ENCODE measurements at regions not wholly inside any gene's neighbourhood (a gene's known extent, or its start where the extent isn't known, plus 50 kb on each side); places are given as distances from the start of the nearest gene placed in this dataset.

DNA sequence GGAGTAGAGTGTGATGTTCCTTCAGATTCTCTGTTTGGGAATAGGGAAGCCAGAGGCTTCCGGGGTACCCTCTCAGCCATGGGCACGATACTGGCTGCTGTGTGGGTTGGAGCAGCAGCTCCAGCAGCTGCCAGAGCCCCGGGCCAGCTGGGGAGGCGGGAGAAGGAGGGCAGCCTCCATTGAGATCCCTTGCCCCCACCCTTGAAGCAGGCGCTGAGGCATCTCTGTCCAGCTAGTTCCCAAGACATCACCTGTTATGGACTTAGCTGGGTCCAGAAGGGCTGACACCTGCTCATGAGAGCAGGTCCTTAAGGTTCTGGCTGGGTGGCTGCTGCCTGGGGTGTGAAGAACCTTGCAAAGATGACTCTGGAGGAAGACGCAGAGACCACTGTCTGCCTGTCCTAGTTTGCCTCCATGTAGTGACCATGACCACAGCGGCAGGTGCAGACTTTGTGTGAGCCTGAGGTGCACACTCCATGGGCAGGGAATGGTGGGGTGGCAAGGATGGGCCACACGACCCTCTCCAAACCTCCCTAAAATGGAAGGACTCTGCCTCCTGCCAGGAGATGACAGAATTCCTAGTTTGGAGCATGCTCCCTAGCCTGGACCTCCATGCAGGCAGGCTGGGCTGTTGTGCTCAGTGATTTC, 222.6 kb upstream of the C1orf174 start:
- no peaks in the 10 kb centered on the region for H3K4me1 Mint-ChIP-seq (ENCODE audit: low read depth)
- intact Hi-C loops (cut with micrococcal nuclease): no loop called here
- H3K4me3 Mint-ChIP-seq: no peak overlapping the region
- no peak overlapping the region for H3K27ac Mint-ChIP-seq
- DNase-seq (ENCODE audit: low spot score): no peak
- H3K27me3 Mint-ChIP-seq (ENCODE audit: insufficient read depth): no peaks in the 10 kb centered on the region
- H3K36me3 Mint-ChIP-seq (ENCODE audit: low read depth): no peaks in the 10 kb centered on the region
- H3K9me3 Mint-ChIP-seq: no peaks in the 10 kb centered on the region

GRCh38 chr1:4124631-4125145, 224.6 kb upstream of the C1orf174 start:
- DNase-seq (ENCODE audit: low spot score): no peak
- no peaks in the 10 kb centered on the region for H3K4me1 Mint-ChIP-seq (ENCODE audit: low read depth)
- H3K27me3 Mint-ChIP-seq (ENCODE audit: insufficient read depth): no peaks in the 10 kb centered on the region
- H3K27ac Mint-ChIP-seq: no peak overlapping the region
- no peak overlapping the region for H3K4me3 Mint-ChIP-seq
- H3K36me3 Mint-ChIP-seq (ENCODE audit: low read depth): no peaks in the 10 kb centered on the region
- intact Hi-C loops (cut with micrococcal nuclease): no loop called here
- H3K9me3 Mint-ChIP-seq: no peaks in the 10 kb centered on the region

GRCh38 chr1:4126251-4126650, 226.2 kb upstream of the C1orf174 start:
- Mint-ChIP-seq H3K4me1 (ENCODE audit: low read depth) (no peaks in the 10 kb centered on the region), H3K27me3 (ENCODE audit: insufficient read depth) (no peaks in the 10 kb centered on the region), H3K9me3 (no peaks in the 10 kb centered on the region), H3K27ac (no peak overlapping the region), H3K36me3 (ENCODE audit: low read depth) (no peaks in the 10 kb centered on the region), H3K4me3 (no peak overlapping the region)
- DNase-seq (ENCODE audit: low spot score): no peak
- intact Hi-C loops (cut with micrococcal nuclease): no loop called here

GRCh38 chr1:4126731-4127591, 226.9 kb upstream of the C1orf174 start:
- DNase-seq (ENCODE audit: low spot score): no peak
- H3K27me3 Mint-ChIP-seq (ENCODE audit: insufficient read depth): no peaks in the 10 kb centered on the region
- H3K4me1 Mint-ChIP-seq (ENCODE audit: low read depth): no peaks in the 10 kb centered on the region
- H3K4me3 Mint-ChIP-seq: no peak overlapping the region
- H3K27ac Mint-ChIP-seq: no peak overlapping the region
- H3K9me3 Mint-ChIP-seq: no peaks in the 10 kb centered on the region
- no peaks in the 10 kb centered on the region for H3K36me3 Mint-ChIP-seq (ENCODE audit: low read depth)
- intact Hi-C loops (cut with micrococcal nuclease): no loop called here

DNA sequence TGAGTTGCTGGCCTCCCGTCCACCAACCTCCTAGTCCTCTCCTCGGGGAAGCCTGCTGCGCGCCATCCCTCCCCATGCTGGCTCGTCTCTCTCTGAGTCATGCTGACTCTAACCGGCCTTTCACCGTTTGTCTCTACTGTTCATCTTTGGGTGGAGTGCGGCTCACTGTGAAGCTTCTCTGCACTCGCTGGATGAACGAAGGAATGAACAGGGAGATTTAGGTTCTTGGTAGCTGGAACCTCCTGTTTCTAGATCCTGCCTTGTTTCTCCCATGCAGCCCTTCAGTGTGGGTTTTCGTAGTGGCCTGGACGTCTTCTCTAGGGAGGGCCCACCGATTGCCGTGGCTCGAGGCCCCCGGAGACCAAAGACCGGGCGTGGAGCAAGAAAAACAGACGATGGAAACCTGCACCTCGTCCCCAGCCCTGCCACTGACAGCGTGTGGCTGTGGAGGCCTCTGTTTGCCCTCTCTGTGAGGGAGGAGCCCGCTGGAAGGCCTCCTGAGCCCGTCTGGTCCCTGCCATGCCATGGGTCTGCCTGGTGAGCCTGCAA, 227.6 kb upstream of the C1orf174 start:
- DNase-seq (ENCODE audit: low spot score): no peak
- intact Hi-C loops (cut with micrococcal nuclease): no loop called here
- no peak overlapping the region for H3K4me3 Mint-ChIP-seq
- no peaks in the 10 kb centered on the region for H3K27me3 Mint-ChIP-seq (ENCODE audit: insufficient read depth)
- H3K36me3 Mint-ChIP-seq (ENCODE audit: low read depth): no peaks in the 10 kb centered on the region
- H3K4me1 Mint-ChIP-seq (ENCODE audit: low read depth): no peaks in the 10 kb centered on the region
- no peak overlapping the region for H3K27ac Mint-ChIP-seq
- no peaks in the 10 kb centered on the region for H3K9me3 Mint-ChIP-seq

DNA sequence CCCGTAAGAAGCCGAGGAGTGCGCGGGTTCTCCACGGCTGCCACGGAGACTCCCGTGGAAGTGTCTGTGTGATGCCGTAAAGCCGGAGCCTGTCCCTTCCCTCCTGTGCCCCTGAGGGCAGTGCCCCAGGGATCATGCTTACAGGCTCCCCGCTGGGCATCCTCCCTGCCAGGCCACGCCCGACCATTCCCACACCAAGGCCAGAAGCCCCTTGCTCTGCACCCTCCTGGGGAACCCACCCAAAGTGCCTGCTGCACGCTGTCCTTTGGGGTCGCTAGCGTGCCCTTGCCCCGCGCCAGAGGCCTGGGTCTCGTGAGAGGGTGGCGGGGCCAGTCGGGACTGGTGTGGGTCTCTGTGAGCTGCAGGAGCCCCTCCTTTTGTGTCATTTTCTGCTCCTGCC, 228.5 kb upstream of the C1orf174 start:
- DNase-seq (ENCODE audit: low spot score): no peak
- Mint-ChIP-seq H3K9me3 (no peaks in the 10 kb centered on the region), H3K36me3 (ENCODE audit: low read depth) (no peaks in the 10 kb centered on the region), H3K27me3 (ENCODE audit: insufficient read depth) (no peaks in the 10 kb centered on the region), H3K27ac (no peak overlapping the region), H3K4me1 (ENCODE audit: low read depth) (no peaks in the 10 kb centered on the region), H3K4me3 (no peak overlapping the region)
- intact Hi-C loops (cut with micrococcal nuclease): no loop called here

GRCh38 chr1:4129693-4130092, 229.6 kb upstream of the C1orf174 start:
- no peak overlapping the region for H3K27ac Mint-ChIP-seq
- H3K27me3 Mint-ChIP-seq (ENCODE audit: insufficient read depth): no peaks in the 10 kb centered on the region
- H3K9me3 Mint-ChIP-seq: no peaks in the 10 kb centered on the region
- no peaks in the 10 kb centered on the region for H3K4me1 Mint-ChIP-seq (ENCODE audit: low read depth)
- no peaks in the 10 kb centered on the region for H3K36me3 Mint-ChIP-seq (ENCODE audit: low read depth)
- intact Hi-C loops (cut with micrococcal nuclease): no loop called here
- no peak for DNase-seq (ENCODE audit: low spot score)
- no peak overlapping the region for H3K4me3 Mint-ChIP-seq

DNA sequence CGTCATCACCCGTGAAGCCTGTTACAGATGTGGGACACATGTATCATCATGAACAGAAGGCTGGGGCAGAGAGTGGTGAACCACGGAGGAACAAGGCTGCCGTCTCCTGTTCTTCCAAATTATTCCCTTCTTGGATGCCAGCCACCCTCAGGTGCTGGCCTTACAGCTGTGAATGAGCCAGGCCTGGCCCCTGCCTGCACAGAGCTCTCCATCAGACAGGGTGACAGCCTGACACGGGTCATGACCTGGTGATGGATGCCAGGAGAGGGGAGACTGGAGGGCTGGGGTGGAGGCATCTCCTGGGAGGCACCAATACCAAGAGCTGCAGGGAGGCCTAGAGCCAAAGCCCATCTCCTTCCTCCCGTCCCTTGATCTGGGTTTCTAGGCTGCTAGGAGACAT, 230.0 kb upstream of the C1orf174 start:
- Mint-ChIP-seq H3K4me1 (ENCODE audit: low read depth) (no peaks in the 10 kb centered on the region), H3K4me3 (no peak overlapping the region), H3K27ac (no peak overlapping the region), H3K9me3 (no peaks in the 10 kb centered on the region), H3K27me3 (ENCODE audit: insufficient read depth) (no peaks in the 10 kb centered on the region), H3K36me3 (ENCODE audit: low read depth) (no peaks in the 10 kb centered on the region)
- intact Hi-C loops (cut with micrococcal nuclease): no loop called here
- no peak for DNase-seq (ENCODE audit: low spot score)

- Mint-ChIP-seq H3K27me3 (ENCODE audit: insufficient read depth) (no peaks in the 10 kb centered on the region), H3K27ac (no peak overlapping the region), H3K4me1 (ENCODE audit: low read depth) (no peaks in the 10 kb centered on the region), H3K4me3 (no peak overlapping the region), H3K9me3 (peaks cover 14% of the 10 kb centered on the region), H3K36me3 (ENCODE audit: low read depth) (no peaks in the 10 kb centered on the region)
- intact Hi-C loops (cut with micrococcal nuclease): no loop called here
- no peak for DNase-seq (ENCODE audit: low spot score)
Observed at GRCh38 chr1:4131734-4132133, 231.7 kb upstream of the C1orf174 start.

DNA sequence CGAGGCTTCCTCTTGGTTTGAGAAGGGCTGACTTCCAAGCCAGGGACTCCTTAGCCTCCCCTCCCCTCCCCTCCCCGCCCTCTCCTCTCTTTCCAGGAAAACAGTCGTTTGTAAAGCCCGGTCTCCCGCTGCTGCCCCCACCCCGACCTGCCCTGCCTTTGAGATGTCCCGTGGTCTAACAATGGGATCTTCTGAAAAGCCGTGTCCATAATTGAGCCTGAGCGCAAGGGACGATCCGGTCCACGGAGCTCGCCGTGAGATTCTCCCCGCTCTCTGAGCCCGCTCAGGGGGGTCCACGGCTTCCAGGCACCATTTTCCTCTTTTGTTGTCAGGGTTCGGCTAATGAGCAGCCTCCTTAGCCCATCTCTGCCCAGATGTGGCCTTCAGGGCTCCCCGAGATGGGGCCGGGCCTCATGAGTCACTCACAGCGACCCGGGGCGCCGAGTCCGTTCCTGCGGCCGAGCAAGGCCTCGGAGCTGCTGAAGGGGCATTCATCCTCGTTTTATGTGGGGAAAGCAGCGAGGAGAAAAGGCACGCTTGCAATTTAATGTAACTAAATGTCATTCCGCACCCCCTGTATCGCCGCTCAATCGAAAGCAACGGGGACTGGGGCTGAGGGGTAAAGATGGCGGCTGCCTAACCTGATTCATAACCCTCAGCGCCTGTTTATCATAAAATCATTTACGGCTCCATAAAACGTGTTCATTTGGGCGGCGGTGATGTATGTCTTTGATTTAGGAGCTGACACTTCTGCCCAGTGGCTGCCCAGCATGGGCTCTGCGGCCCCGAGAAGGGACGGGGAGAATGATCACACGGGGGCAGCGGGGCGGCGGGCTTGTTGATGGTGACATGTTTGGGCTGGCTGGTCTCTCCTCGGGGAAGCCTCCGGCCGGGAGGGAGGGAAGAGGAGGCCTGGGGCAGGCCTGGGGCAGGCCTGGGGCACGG, 232.6 kb upstream of the C1orf174 start:
- intact Hi-C loops (cut with micrococcal nuclease): no loop called here
- no peaks in the 10 kb centered on the region for H3K4me1 Mint-ChIP-seq (ENCODE audit: low read depth)
- DNase-seq (ENCODE audit: low spot score): no peak
- peaks cover 15% of the 10 kb centered on the region for H3K9me3 Mint-ChIP-seq
- no peaks in the 10 kb centered on the region for H3K36me3 Mint-ChIP-seq (ENCODE audit: low read depth)
- no peak overlapping the region for H3K27ac Mint-ChIP-seq
- no peak overlapping the region for H3K4me3 Mint-ChIP-seq
- no peaks in the 10 kb centered on the region for H3K27me3 Mint-ChIP-seq (ENCODE audit: insufficient read depth)

GRCh38 chr1:4133297-4133938, 233.3 kb upstream of the C1orf174 start:
- Mint-ChIP-seq H3K9me3 (peaks cover 15% of the 10 kb centered on the region), H3K4me1 (ENCODE audit: low read depth) (no peaks in the 10 kb centered on the region), H3K27ac (no peak overlapping the region), H3K36me3 (ENCODE audit: low read depth) (no peaks in the 10 kb centered on the region), H3K27me3 (ENCODE audit: insufficient read depth) (no peaks in the 10 kb centered on the region), H3K4me3 (no peak overlapping the region)
- intact Hi-C loops (cut with micrococcal nuclease): no loop called here
- no peak for DNase-seq (ENCODE audit: low spot score)

DNA sequence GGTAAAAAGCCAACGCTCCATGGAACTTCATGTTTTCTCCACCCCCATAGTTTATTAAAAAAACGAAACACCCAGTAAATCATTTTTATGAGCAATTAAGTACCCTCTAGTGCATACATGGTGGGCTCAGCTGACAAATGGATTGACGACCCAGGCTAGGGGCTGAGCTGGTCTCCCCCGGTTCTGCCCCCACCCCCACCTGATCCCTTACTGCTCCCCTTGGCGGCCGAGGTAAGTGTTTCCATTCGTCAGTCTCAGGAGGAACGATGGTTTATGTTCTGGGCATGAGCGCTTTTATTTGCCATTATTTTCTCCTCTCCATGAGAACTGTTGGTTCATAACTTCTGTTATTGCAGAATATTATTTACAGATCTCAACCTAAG, 233.9 kb upstream of the C1orf174 start:
- no peak for DNase-seq (ENCODE audit: low spot score)
- Mint-ChIP-seq H3K9me3 (peaks cover 15% of the 10 kb centered on the region), H3K4me3 (no peak overlapping the region), H3K36me3 (ENCODE audit: low read depth) (no peaks in the 10 kb centered on the region), H3K4me1 (ENCODE audit: low read depth) (no peaks in the 10 kb centered on the region), H3K27ac (no peak overlapping the region), H3K27me3 (ENCODE audit: insufficient read depth) (no peaks in the 10 kb centered on the region)
- intact Hi-C loops (cut with micrococcal nuclease): no loop called here

Measured in activated T-helper 1 cell treated with anti-CD3 and anti-CD28 coated beads, Interleukin-12 subunit alpha, Interleukin-12 subunit beta, Interleukin-2, Interleukin-4 antibody, amounts not matched to agents 30 ng/mL and 10 ng/mL and 1 ng/mL, durations not matched to agents 14 hours and 24 hours and 36 hours (primary cell).